ENCODE measurements at regions not wholly inside any gene's neighbourhood (a gene's known extent, or its start where the extent isn't known, plus 50 kb on each side); places are given as distances from the start of the nearest gene placed in this dataset.

DNA sequence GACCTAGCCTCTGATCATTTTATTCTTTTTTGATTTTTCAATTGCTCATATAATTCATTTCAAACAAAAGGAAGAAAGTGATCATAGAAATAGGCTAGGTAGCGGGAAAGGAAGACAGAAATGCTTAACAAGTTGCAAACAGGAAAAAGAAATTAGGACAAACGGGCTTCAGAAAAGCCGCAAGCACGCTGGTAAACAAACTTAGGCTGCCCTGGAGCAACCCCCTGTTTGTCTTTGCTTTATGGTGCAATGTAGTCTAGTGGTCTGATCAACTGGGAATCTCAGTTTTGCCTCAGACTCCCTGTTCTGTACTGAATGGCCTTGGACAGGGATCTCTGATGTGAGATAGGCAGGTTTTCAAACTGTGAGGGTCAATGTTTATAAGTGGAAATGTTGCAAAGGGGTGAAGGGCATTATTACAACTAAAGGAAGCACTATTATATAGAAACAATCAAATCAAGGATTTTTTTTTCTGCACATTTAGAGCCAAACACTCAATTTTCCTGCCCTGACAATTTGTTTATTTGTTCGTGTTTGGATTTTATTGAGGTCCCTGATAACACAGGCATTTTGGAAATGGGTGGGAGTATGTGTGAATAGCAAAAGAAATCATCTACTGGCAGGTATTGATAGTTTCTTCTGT lies 146.8 kb upstream of the NRIP1 start:
- TF ChIP-seq, protein P1, sequence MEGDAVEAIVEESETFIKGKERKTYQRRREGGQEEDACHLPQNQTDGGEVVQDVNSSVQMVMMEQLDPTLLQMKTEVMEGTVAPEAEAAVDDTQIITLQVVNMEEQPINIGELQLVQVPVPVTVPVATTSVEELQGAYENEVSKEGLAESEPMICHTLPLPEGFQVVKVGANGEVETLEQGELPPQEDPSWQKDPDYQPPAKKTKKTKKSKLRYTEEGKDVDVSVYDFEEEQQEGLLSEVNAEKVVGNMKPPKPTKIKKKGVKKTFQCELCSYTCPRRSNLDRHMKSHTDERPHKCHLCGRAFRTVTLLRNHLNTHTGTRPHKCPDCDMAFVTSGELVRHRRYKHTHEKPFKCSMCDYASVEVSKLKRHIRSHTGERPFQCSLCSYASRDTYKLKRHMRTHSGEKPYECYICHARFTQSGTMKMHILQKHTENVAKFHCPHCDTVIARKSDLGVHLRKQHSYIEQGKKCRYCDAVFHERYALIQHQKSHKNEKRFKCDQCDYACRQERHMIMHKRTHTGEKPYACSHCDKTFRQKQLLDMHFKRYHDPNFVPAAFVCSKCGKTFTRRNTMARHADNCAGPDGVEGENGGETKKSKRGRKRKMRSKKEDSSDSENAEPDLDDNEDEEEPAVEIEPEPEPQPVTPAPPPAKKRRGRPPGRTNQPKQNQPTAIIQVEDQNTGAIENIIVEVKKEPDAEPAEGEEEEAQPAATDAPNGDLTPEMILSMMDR (IDR thresholded peaks at IDR 0.05; ENCODE audit: borderline replicate concordance, extremely low read depth, low read length, poor library complexity, severe bottlenecking), result no peak
- no peak for TF ChIP-seq EZH2 (IDR thresholded peaks at IDR 0.05; ENCODE audit: borderline replicate concordance, low read depth, low read length, severe bottlenecking)

All from DND-41 (cell line).